Gastrocnemius medialis (tissue), 4 donors: ENCODE measurements at regions not wholly inside any gene's neighbourhood (a gene's known extent, or its start where the extent isn't known, plus 50 kb on each side); places are given as distances from the start of the nearest gene placed in this dataset.
"Not testable (repeated sequence)": the region's sequence is repeated elsewhere in the genome, so short reads cannot be mapped to it uniquely, and the experiment has no call there.

ENCODE experiments used
- CTCF ChIP-seq, 5 experiments: fragments of 450-650 bp in 3 of 5; fragments of 200-600 bp in 2 of 5; sonication (generic) in 2 of 5; IDR thresholded peaks in 4 of 5; conservative IDR thresholded peaks in 1 of 5; 1 replicate in 4 of 5; 2 replicates in 1 of 5; pipeline ENCODE4 v1.5.1; 2016 to 2019; ENCODE audit warnings: antibody characterized with exemption in 5 of 5, mild to moderate bottlenecking in 3 of 5, moderate library complexity in 3 of 5
- POLR2A ChIP-seq, 2 donors: fragments of 450-650 bp; IDR thresholded peaks; one replicate each; pipeline ENCODE4 v1.6.1; 2017; ENCODE audit warnings: antibody characterized with exemption in 2 of 2, mild to moderate bottlenecking in 2 of 2, moderate library complexity in 2 of 2

- TF ChIP-seq POLR2A (IDR thresholded peaks at IDR 0.05); CTCF (IDR thresholded peaks at IDR 0.05 in 4 of 5, conservative IDR thresholded peaks at IDR 0.05 in 1 of 5): not testable (repeated sequence)
Observed at GRCh38 chr14:84512823-84513222, 1017.1 kb upstream of the FLRT2 start.
